KOPT-K1 (cell line): ENCODE measurements at regions not wholly inside any gene's neighbourhood (a gene's known extent, or its start where the extent isn't known, plus 50 kb on each side); places are given as distances from the start of the nearest gene placed in this dataset.
"Not testable (repeated sequence)": the region's sequence is repeated elsewhere in the genome, so short reads cannot be mapped to it uniquely, and the experiment has no call there.

Source experiments
- H3K27ac ChIP-seq: fragments of 200-600 bp; sonication (generic); 2 replicates; pipeline ENCODE4 v1.5.1; 2016; ENCODE audit warnings: antibody characterized with exemption, mild to moderate bottlenecking, low read depth, low read length; ENCODE audit not compliant: poor library complexity, severe bottlenecking
- H3K36me3 ChIP-seq: fragments of 200-600 bp; sonication (generic); 2 replicates; pipeline ENCODE4 v1.5.1; 2017; ENCODE audit warnings: antibody characterized with exemption, mild to moderate bottlenecking, low read length, moderate library complexity; ENCODE audit not compliant: insufficient read depth
- H3K9me3 ChIP-seq: fragments of 200-600 bp; sonication (generic); 2 replicates; pipeline ENCODE4 v1.5.1; 2017; ENCODE audit warnings: antibody characterized with exemption, low read length, mild to moderate bottlenecking; ENCODE audit not compliant: insufficient read depth, poor library complexity, severe bottlenecking

GRCh38 chr12:17875230-17875629, 214.8 kb downstream of the RERGL start:
- Histone ChIP-seq H3K9me3 (peaks cover 16% of the 10 kb centered on the region), H3K27ac (no peak overlapping the region), H3K36me3 (no peaks in the 10 kb centered on the region)

GRCh38 chr12:17866802-17867201, 223.2 kb downstream of the RERGL start:
- Histone ChIP-seq H3K9me3 (no peaks in the 10 kb centered on the region), H3K27ac (no peak overlapping the region), H3K36me3 (no peaks in the 10 kb centered on the region)

GRCh38 chr12:17855548-17855947, 234.4 kb downstream of the RERGL start:
- not testable (repeated sequence) for H3K27ac ChIP-seq, H3K9me3 ChIP-seq, H3K36me3 ChIP-seq

GRCh38 chr12:17853054-17853453, 236.9 kb downstream of the RERGL start:
- H3K27ac ChIP-seq = no peak overlapping the region
- no peaks in the 10 kb centered on the region for H3K36me3 ChIP-seq
- H3K9me3 ChIP-seq = peaks cover 4% of the 10 kb centered on the region

GRCh38 chr12:17841496-17841895, 248.5 kb downstream of the RERGL start:
- Histone ChIP-seq H3K36me3 (no peaks in the 10 kb centered on the region), H3K9me3 (no peaks in the 10 kb centered on the region)

GRCh38 chr12:17829813-17830212, 260.2 kb downstream of the RERGL start:
- Histone ChIP-seq H3K36me3 (no peaks in the 10 kb centered on the region), H3K27ac (no peak overlapping the region), H3K9me3 (no peaks in the 10 kb centered on the region)

More at GRCh38 chr12:17841496-17841895, 248.5 kb downstream of the RERGL start:
- H3K27ac ChIP-seq = no peak overlapping the region

- Histone ChIP-seq H3K27ac (no peak overlapping the region), H3K36me3 (no peaks in the 10 kb centered on the region), H3K9me3 (no peaks in the 10 kb centered on the region)
These were observed 271.1 kb downstream of the RERGL start for GRCh38 chr12:17818931-17819330.

GRCh38 chr12:17810399-17810798, 279.6 kb downstream of the RERGL start:
- H3K27ac ChIP-seq = no peak overlapping the region
- H3K9me3 ChIP-seq = no peaks in the 10 kb centered on the region
- no peaks in the 10 kb centered on the region for H3K36me3 ChIP-seq

GRCh38 chr12:17809206-17809605, 280.8 kb downstream of the RERGL start:
- Histone ChIP-seq H3K9me3 (no peaks in the 10 kb centered on the region), H3K36me3 (no peaks in the 10 kb centered on the region)

GRCh38 chr12:17802657-17803641, 287.0 kb downstream of the RERGL start:
- H3K27ac ChIP-seq = no peak overlapping the region

More at GRCh38 chr12:17809206-17809605, 280.8 kb downstream of the RERGL start:
- no peak overlapping the region for H3K27ac ChIP-seq

GRCh38 chr12:17793854-17794253, 296.1 kb downstream of the RERGL start:
- no peak overlapping the region for H3K27ac ChIP-seq
- H3K36me3 ChIP-seq = no peaks in the 10 kb centered on the region

More at GRCh38 chr12:17802657-17803641, 287.0 kb downstream of the RERGL start:
- H3K36me3 ChIP-seq = no peaks in the 10 kb centered on the region
- no peaks in the 10 kb centered on the region for H3K9me3 ChIP-seq

GRCh38 chr12:17778242-17778641, 311.8 kb downstream of the RERGL start:
- H3K9me3 ChIP-seq = no peaks in the 10 kb centered on the region
- H3K36me3 ChIP-seq = no peaks in the 10 kb centered on the region
- H3K27ac ChIP-seq = no peak overlapping the region

More at GRCh38 chr12:17793854-17794253, 296.1 kb downstream of the RERGL start:
- no peaks in the 10 kb centered on the region for H3K9me3 ChIP-seq

GRCh38 chr12:17763366-17763765, 326.6 kb downstream of the RERGL start:
- no peaks in the 10 kb centered on the region for H3K36me3 ChIP-seq
- H3K27ac ChIP-seq = no peak overlapping the region
- no peaks in the 10 kb centered on the region for H3K9me3 ChIP-seq

GRCh38 chr12:17759982-17760381, 330.0 kb downstream of the RERGL start:
- no peaks in the 10 kb centered on the region for H3K36me3 ChIP-seq

More at GRCh38 chr12:17759982-17760381, 330.0 kb downstream of the RERGL start:
- H3K9me3 ChIP-seq = no peaks in the 10 kb centered on the region
- no peak overlapping the region for H3K27ac ChIP-seq
